ENCODE measurements at regions not wholly inside any gene's neighbourhood (a gene's known extent, or its start where the extent isn't known, plus 50 kb on each side); places are given as distances from the start of the nearest gene placed in this dataset.

GRCh38 chr5:63860379-63860778 lies 101.9 kb downstream of the HTR1A start:
- no peak for TF ChIP-seq CTCF (IDR thresholded peaks at IDR 0.05)
- TF ChIP-seq POLR2A (IDR thresholded peaks at IDR 0.05), result no peak
